ENCODE measurements at regions not wholly inside any gene's neighbourhood (a gene's known extent, or its start where the extent isn't known, plus 50 kb on each side); places are given as distances from the start of the nearest gene placed in this dataset.

- TF ChIP-seq CTCF (conservative IDR thresholded peaks at IDR 0.05) (no peak), ZFX (IDR thresholded peaks at IDR 0.05) (no peak)
- no peak overlapping the region for H3K27ac ChIP-seq
Measured at GRCh38 chr5:133854554-133854953, 113.9 kb downstream of the C5orf15 start.

GRCh38 chr5:133853646-133854365 is 114.6 kb downstream of the C5orf15 start:
- TF ChIP-seq ZFX (IDR thresholded peaks at IDR 0.05) (no peak), CTCF (conservative IDR thresholded peaks at IDR 0.05) (no peak)

GRCh38 chr5:133851521-133851920 is 116.9 kb downstream of the C5orf15 start:
- TF ChIP-seq ZFX (IDR thresholded peaks at IDR 0.05) = no peak
- TF ChIP-seq CTCF (conservative IDR thresholded peaks at IDR 0.05) = no peak
- no peak overlapping the region for H3K27ac ChIP-seq

More at GRCh38 chr5:133853646-133854365, 114.6 kb downstream of the C5orf15 start:
- H3K27ac ChIP-seq = no peak overlapping the region

- TF ChIP-seq ZFX (IDR thresholded peaks at IDR 0.05) (no peak), CTCF (conservative IDR thresholded peaks at IDR 0.05) (no peak)
- no peak overlapping the region for H3K27ac ChIP-seq
Measured at GRCh38 chr5:133850811-133851210, 117.6 kb downstream of the C5orf15 start.

- no peak overlapping the region for H3K27ac ChIP-seq
- TF ChIP-seq ZFX (IDR thresholded peaks at IDR 0.05) = no peak
- no peak for TF ChIP-seq CTCF (conservative IDR thresholded peaks at IDR 0.05)
Measured at GRCh38 chr5:133849116-133849515, 119.3 kb downstream of the C5orf15 start.

GRCh38 chr5:133848341-133848811 is 120.0 kb downstream of the C5orf15 start:
- H3K27ac ChIP-seq = no peak overlapping the region

More at GRCh38 chr5:133848341-133848811, 120.0 kb downstream of the C5orf15 start:
- TF ChIP-seq ZFX (IDR thresholded peaks at IDR 0.05) (no peak), CTCF (conservative IDR thresholded peaks at IDR 0.05) (no peak)
